GM18511 (cell line): ENCODE measurements at regions not wholly inside any gene's neighbourhood (a gene's known extent, or its start where the extent isn't known, plus 50 kb on each side); places are given as distances from the start of the nearest gene placed in this dataset.

Experiments
- ATAC-seq: cut with Tn5 transposase; IDR thresholded peaks from one replicate; pipeline ENCODE4 v1.9.1; 2021; ENCODE audit warnings: mild to moderate bottlenecking, moderate library complexity; ENCODE audit not compliant: unreplicated experiment

- no peak for ATAC-seq
These were observed 323.5 kb upstream of the NFE2L3 start for GRCh38 chr7:25828468-25828867.

- ATAC-seq: no peak
These were observed 322.3 kb upstream of the NFE2L3 start for GRCh38 chr7:25829663-25830062.

DNA sequence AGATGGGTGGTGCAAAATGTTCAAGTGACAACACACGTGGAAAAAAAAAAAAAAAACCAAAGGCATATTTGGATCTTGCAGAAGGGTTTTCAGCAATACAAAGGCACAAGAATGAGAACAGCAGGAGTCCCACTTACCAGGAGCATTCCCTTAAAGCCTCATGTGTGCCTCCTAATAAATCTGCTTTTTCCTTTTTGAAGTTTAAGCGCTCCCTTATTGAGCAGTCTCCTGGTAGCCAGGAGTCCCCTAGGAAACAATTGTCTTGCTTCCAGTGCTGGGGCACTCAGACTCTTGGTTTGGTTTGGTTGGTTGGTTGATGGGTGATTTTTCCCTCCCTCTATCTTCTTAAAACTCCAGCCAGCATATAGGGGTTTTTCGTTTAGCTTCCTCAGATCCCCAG is 321.8 kb upstream of the NFE2L3 start:
- ATAC-seq: no peak

- no peak for ATAC-seq
These were observed 320.8 kb upstream of the NFE2L3 start for GRCh38 chr7:25831062-25831691.

DNA sequence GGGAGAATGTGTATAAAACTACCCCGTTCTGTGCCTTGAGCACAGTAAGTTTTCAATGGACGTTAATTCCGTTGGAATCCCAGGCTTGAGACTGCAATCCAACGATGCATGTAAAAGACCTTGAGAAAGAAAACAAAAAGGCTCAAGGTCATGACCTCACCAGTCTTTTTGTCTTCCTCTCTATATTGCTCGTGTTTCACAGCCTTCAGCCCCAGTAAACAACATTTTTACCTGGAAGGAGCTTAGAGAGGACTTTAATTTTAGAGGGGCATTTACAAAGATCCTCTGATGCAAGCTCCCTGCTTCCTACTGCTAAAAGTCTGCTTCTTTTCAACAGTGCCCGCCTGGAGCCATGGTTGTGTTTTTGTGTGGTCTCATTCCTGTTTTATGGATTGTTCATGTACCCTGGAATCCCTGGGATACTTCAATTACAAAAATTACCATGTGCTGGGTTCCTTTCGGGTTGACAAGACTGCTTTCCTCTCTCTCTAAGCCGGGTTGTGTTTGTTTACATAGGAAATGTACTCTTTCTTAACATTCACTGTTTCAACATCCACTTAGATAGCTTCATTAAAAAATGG is 320.1 kb upstream of the NFE2L3 start:
- ATAC-seq: no peak

DNA sequence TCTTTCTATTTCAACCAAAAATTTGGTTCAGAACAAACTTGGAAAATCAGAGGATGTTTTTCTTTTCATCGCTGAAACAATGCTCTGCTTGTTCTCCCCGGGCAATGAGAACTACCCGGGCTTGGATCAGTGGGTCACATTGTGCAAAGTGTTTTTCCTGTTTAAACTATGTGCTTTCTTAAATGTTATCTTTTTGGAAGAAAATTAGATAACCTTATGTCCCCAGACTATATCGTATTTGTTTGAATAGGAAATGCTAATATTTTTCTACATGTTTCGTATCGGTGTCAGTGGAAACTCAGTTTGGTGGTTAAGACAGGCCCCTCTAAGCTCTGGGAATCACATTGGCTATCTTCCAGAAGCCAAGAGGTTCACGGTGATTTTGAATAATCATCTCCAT is 319.5 kb upstream of the NFE2L3 start:
- ATAC-seq: no peak

DNA sequence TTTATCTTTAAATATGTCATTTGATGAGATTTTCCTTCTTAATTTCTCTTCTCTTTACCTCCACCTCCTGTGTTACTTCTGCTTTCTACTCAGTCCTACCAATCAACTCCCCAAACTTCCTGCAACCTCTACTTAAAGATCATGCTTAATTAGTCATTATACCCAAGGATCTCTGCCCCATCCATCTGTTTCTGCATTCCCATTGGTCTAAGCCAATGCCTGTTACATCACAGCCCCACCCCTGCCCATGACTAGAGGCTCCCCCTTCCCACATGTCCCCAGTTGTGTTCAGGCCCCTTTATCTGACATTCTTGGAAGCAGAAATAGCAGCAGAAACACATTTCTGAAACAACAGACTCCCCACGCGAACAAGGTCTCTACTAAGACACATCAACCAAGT is 319.1 kb upstream of the NFE2L3 start:
- no peak for ATAC-seq

DNA sequence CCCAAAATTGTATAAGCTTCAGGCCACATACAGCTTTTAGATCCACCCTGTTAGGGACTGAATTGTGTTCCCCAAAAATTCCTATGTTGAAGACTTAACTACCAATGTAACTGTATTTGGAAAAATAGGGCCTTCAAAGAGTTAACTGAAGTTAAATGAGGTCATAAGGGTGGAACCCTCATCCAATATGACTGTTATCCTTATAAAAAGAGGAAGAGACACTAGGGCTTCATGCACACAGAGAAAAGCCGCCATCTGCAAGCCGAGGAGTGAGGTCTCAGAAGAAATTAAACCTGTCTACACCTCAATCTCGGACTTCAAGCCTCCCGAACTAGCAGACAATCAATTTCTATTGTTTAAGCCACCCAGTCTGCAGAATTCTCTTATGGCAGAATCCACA is 317.9 kb upstream of the NFE2L3 start:
- no peak for ATAC-seq

- ATAC-seq: no peak
These were observed 316.8 kb upstream of the NFE2L3 start for GRCh38 chr7:25835197-25835596.

DNA sequence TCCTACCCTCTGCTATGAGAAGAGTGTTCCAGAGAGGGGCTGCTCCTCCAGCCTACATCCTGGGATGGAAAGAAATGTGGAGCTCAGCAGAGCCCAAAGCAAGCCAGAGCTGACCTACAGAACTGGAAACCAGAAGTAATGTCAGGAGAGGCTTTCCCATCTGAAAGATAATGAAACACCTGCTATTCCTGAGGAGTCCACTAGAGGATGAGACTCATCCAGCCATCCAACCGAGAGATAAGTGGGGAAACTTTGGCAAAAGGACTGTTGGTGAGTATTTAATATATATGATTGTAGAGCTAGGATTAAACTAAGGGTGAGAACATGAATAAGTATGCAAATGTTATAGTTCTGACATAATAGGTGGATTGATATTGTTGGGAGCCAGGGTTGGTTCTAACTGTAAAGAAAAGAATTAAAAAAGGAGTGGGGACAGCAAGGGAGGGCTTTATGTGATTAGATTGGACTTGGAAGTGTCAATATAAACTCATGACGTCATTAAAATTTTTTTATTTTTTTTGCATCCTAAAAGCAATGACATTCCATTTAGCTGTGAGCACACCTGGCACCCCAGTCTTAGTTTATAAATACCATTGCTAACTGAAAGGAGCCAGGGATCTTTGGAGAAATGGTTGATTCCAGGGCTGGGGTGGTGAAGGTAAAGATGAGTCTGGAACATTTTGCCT is 312.8 kb upstream of the NFE2L3 start:
- no peak for ATAC-seq

GRCh38 chr7:25840209-25840792 is 311.7 kb upstream of the NFE2L3 start:
- no peak for ATAC-seq

DNA sequence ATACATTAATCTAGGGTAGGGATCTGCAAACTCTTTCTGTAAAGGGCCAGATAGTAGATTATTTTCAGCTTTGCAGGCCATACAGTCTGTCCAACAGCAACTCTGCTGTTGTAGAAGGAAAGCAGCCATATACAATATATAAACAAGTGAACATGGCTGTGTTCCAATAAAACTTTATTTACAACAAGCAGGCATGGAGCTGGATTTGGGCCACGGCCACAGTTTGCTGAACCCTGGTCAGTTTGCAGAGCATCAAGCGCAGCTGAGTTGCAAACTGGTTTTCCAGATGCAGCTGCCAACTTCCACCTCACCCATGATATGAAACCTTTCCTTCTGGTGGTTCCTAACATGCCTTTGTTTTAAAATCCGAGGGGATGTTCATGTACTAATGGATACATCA is 310.4 kb upstream of the NFE2L3 start:
- ATAC-seq: no peak

GRCh38 chr7:25842201-25842733 is 309.7 kb upstream of the NFE2L3 start:
- no peak for ATAC-seq

DNA sequence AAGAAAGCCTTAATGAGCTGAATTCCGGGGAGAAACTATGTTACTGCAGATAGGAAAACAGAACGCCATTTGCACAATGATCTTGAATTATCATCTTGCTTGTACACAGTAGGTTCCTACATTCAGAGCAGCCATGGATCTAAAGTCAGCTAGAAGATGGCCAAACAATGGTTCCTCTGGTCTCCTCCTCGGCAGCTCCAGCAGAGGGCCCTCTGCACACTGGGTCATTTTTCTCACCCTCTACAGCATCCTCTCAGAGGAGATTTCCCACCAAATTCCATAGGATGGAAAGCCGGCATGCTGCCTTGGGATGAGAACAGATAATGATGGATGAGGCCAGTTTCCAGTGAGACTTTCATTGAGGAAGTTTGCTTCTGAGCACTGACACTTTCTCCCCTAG is 308.5 kb upstream of the NFE2L3 start:
- no peak for ATAC-seq

DNA sequence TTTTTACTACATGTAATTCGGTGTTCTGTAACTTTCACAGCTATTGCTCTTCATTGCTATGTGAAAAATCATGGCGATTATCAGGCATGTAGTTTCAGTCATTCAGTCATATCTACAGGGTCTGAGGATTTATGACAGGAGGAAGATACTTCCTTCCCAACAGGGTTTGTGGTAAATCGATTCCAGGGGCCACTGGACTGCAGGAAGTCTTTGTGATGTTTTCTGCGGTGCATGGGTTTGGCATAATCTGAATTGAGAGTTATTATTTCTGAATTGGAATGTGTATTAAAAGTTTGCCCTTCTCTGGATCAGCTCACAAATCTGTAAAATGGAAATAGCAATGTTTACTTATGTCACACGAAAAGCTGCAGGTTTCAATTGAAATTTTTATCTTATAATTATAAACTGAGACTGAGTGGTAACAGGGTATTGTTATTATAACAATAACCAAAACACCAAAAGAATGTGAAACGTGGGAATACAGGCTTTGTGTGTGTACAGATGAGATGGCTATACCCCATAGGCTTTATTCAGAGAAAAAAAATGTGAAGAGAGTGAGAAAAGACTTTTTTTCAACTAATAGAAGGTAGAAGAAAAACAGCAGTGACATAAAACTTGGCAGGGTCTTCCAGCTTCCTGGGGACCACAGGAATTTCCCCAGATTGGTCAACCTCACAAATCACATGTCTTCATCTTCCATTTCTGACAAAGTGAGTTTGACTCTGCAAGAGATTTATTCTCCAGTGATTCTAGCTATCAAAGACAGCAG is 307.7 kb upstream of the NFE2L3 start:
- ATAC-seq: no peak

DNA sequence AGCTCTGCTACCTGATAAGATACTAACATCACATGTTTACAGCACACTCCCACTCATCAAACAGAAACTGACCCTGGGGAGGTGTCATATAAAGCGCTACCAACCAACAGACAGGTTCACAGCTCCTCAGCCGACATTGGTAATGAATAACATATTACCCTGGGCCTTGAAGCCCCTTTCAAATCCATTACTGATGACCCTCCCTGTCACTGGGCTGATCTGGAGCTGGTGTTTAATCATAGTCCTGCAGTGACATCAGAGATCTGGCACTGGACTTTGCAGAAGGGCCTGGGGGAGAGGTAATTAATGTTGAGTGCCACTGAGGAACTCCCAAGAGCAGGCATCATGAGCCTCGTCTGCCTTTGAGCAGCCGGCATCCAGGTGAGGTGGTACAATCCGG is 306.5 kb upstream of the NFE2L3 start:
- ATAC-seq: no peak

DNA sequence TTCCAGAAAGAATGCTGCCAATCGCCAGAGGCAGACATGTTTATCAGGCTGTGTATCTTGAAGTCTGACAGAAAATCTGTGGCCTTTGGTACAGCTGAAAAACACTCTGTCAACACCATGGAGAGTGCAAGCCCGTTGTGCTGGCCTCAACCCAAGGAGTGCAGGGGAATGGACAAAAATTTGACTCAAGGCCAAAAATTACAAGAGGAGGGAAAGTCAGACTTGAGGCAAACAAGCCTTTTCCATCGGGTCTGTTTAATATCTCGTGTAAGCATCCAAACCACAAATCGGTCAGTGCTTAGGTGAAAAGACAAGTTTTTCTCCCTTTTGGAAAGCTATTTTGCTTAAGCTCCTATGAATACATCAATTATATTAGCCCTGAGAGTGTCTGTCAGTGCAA is 305.3 kb upstream of the NFE2L3 start:
- ATAC-seq: no peak

GRCh38 chr7:25847336-25848070 is 304.5 kb upstream of the NFE2L3 start:
- no peak for ATAC-seq

- ATAC-seq: no peak
These were observed 302.4 kb upstream of the NFE2L3 start for GRCh38 chr7:25849500-25850184.

- no peak for ATAC-seq
These were observed 301.8 kb upstream of the NFE2L3 start for GRCh38 chr7:25850216-25850615.
